Stomach (tissue), 8 donors: ENCODE measurements at regions not wholly inside any gene's neighbourhood (a gene's known extent, or its start where the extent isn't known, plus 50 kb on each side); places are given as distances from the start of the nearest gene placed in this dataset.

ENCODE experiments used
- DNase-seq, 2 donors: peaks; one replicate each; pipeline versions ENCODE4 v3.0.0 to v3.0.0-alpha.2; 2013 to 2019
- H3K27ac ChIP-seq, 5 donors: fragments of 200-600 bp in 4 of 5; sonication (generic) in 4 of 5; one replicate each; pipeline ENCODE4 v1.5.1; 2013 to 2019; ENCODE audit warnings: mild to moderate bottlenecking in 1 of 5, moderate library complexity in 1 of 5
- H3K27me3 ChIP-seq, 3 donors: fragments of 200-600 bp; sonication (generic); one replicate each; pipeline ENCODE4 v1.5.1; 2017 to 2019; ENCODE audit warnings: mixed run types in 1 of 3
- H3K36me3 ChIP-seq, 4 donors: fragments of 200-600 bp; sonication (generic); 1 replicate in 3 of 4; 2 replicates in 1 of 4; pipeline ENCODE4 v1.5.1; 2016 to 2019
- H3K4me1 ChIP-seq, 4 donors: fragments of 200-600 bp; sonication (generic); one replicate each; pipeline ENCODE4 v1.5.1; 2016 to 2019
- H3K4me3 ChIP-seq, 4 donors: fragments of 200-600 bp; sonication (generic) in 3 of 4; one replicate each; pipeline ENCODE4 v1.5.1; 2016 to 2019; ENCODE audit warnings: mild to moderate bottlenecking in 1 of 4
- H3K9me3 ChIP-seq, 4 donors: fragments of 200-600 bp; sonication (generic); one replicate each; pipeline ENCODE4 v1.5.1; 2016 to 2019
- CTCF ChIP-seq, 7 experiments: fragments of 450-650 bp in 4 of 7; fragments of 200-600 bp in 3 of 7; sonication (generic) in 3 of 7; IDR thresholded peaks; one replicate each; pipeline ENCODE4 v1.5.1; 2016 to 2019; ENCODE audit warnings: antibody characterized with exemption in 7 of 7, control low read depth in 2 of 7, mild to moderate bottlenecking in 1 of 7
- EP300 ChIP-seq: sonication (generic); formaldehyde crosslinking; IDR thresholded peaks from one replicate; pipeline ENCODE4 v1.6.1; 2017; ENCODE audit warnings: antibody characterized with exemption
- POLR2A ChIP-seq, 4 donors: fragments of 450-650 bp; IDR thresholded peaks; one replicate each; pipeline ENCODE4 v1.6.1; 2016; ENCODE audit warnings: antibody characterized with exemption in 4 of 4, control low read depth in 2 of 4, mild to moderate bottlenecking in 1 of 4, moderate library complexity in 1 of 4
- POLR2AphosphoS5 ChIP-seq, 3 donors: sonication (generic); formaldehyde crosslinking; IDR thresholded peaks; one replicate each; pipeline ENCODE4 v1.6.1; 2016; ENCODE audit warnings: antibody characterized with exemption in 3 of 3
- WGBS, 5 donors: extraction: QIAGEN DNeasy Blood & Tissue Kit in 3 of 5; methylation state at CpG; one replicate each; pipeline versions ENCODE4 v1.1.5 to v1.1.7; 2013 to 2018; 5-methylcytosine and 5-hydroxymethylcytosine counted together
- intact Hi-C: fragments of 100-400 bp; cut with DNase I; formaldehyde crosslinking; loops from one replicate; pipeline ENCODE4 v1.15.1; 2023; ENCODE audit warnings: low total_unique reads
- donor health status: healthy with polysubstance abuse.
- donor health status: Bipolar disorder and iron deficiency.
- donor health status: healthy.

- no peak overlapping the region for H3K4me3 ChIP-seq
- TF ChIP-seq CTCF (IDR thresholded peaks at IDR 0.05) (no peak), EP300 (no peak), POLR2AphosphoS5 (IDR thresholded peaks at IDR 0.05) (no peak), POLR2A (IDR thresholded peaks at IDR 0.05) (no peak)
- H3K9me3 ChIP-seq = peaks cover 0 to 21% (median 10%) of the 10 kb centered on the region in 4 donors
- intact Hi-C loops = no loop called here
- no peak for DNase-seq
- H3K36me3 ChIP-seq = no peaks in the 10 kb centered on the region
- H3K27ac ChIP-seq = no peak overlapping the region
- H3K4me1 ChIP-seq = no peaks in the 10 kb centered on the region
- 92 to 96% (median 94%) methylated on average over 4 of the region's 4 CpGs for WGBS, 5 donors
- no peaks in the 10 kb centered on the region for H3K27me3 ChIP-seq
Measured at GRCh38 chr15:39051626-39052322, 487.2 kb upstream of the RASGRP1 start.

- H3K4me1 ChIP-seq = no peaks in the 10 kb centered on the region
- H3K4me3 ChIP-seq = no peak overlapping the region
- peaks cover 0 to 21% (median 10%) of the 10 kb centered on the region in 4 donors for H3K9me3 ChIP-seq
- no peaks in the 10 kb centered on the region for H3K36me3 ChIP-seq
- H3K27me3 ChIP-seq = no peaks in the 10 kb centered on the region
- no peak for DNase-seq
- TF ChIP-seq POLR2A (IDR thresholded peaks at IDR 0.05) (no peak), CTCF (IDR thresholded peaks at IDR 0.05) (no peak), EP300 (no peak), POLR2AphosphoS5 (IDR thresholded peaks at IDR 0.05) (no peak)
- intact Hi-C loops = no loop called here
- H3K27ac ChIP-seq = no peak overlapping the region
Measured at GRCh38 chr15:39052323-39052705, 487.7 kb upstream of the RASGRP1 start.

- H3K4me3 ChIP-seq = no peak overlapping the region
Measured at GRCh38 chr15:39053480-39053879, 488.9 kb upstream of the RASGRP1 start.

GRCh38 chr15:39054128-39054732 lies 489.6 kb upstream of the RASGRP1 start:
- WGBS, 5 donors = 66 to 80% (median 74%) methylated on average over 5 of the region's 5 CpGs
- no peak overlapping the region for H3K27ac ChIP-seq
- no peaks in the 10 kb centered on the region for H3K4me1 ChIP-seq
- H3K4me3 ChIP-seq = no peak overlapping the region
- H3K9me3 ChIP-seq = peaks cover 0 to 13% (median 6%) of the 10 kb centered on the region in 4 donors
- H3K27me3 ChIP-seq = no peaks in the 10 kb centered on the region
- intact Hi-C loops = no loop called here
- no peaks in the 10 kb centered on the region for H3K36me3 ChIP-seq
- DNase-seq = no peak
- TF ChIP-seq EP300 (no peak), POLR2A (IDR thresholded peaks at IDR 0.05) (no peak), POLR2AphosphoS5 (IDR thresholded peaks at IDR 0.05) (no peak), CTCF (IDR thresholded peaks at IDR 0.05) (no peak)

More at GRCh38 chr15:39053480-39053879, 488.9 kb upstream of the RASGRP1 start:
- Histone ChIP-seq H3K4me1 (no peaks in the 10 kb centered on the region), H3K9me3 (peaks cover 0 to 19% (median 10%) of the 10 kb centered on the region in 4 donors), H3K36me3 (no peaks in the 10 kb centered on the region), H3K27ac (no peak overlapping the region), H3K27me3 (no peaks in the 10 kb centered on the region)
- no peak for TF ChIP-seq POLR2A (IDR thresholded peaks at IDR 0.05)
- TF ChIP-seq CTCF (IDR thresholded peaks at IDR 0.05) = no peak
- no peak for TF ChIP-seq EP300
- intact Hi-C loops = no loop called here
- DNase-seq = no peak
